ENCODE measurements at regions not wholly inside any gene's neighbourhood (a gene's known extent, or its start where the extent isn't known, plus 50 kb on each side); places are given as distances from the start of the nearest gene placed in this dataset.

GRCh38 chr2:10514273-10514672, 66.1 kb upstream of the ODC1 start:
- no peak for DNase-seq (ENCODE audit: low read depth in 1 of 2, low spot score in 1 of 2)
- TF ChIP-seq, protein P1, sequence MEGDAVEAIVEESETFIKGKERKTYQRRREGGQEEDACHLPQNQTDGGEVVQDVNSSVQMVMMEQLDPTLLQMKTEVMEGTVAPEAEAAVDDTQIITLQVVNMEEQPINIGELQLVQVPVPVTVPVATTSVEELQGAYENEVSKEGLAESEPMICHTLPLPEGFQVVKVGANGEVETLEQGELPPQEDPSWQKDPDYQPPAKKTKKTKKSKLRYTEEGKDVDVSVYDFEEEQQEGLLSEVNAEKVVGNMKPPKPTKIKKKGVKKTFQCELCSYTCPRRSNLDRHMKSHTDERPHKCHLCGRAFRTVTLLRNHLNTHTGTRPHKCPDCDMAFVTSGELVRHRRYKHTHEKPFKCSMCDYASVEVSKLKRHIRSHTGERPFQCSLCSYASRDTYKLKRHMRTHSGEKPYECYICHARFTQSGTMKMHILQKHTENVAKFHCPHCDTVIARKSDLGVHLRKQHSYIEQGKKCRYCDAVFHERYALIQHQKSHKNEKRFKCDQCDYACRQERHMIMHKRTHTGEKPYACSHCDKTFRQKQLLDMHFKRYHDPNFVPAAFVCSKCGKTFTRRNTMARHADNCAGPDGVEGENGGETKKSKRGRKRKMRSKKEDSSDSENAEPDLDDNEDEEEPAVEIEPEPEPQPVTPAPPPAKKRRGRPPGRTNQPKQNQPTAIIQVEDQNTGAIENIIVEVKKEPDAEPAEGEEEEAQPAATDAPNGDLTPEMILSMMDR (IDR thresholded peaks at IDR 0.05; ENCODE audit: insufficient read depth, low read length) = no peak
- TF ChIP-seq POLR2AphosphoS5 (IDR thresholded peaks at IDR 0.05; ENCODE audit: low read depth) = no peak
- TF ChIP-seq GABPA (IDR thresholded peaks at IDR 0.05; ENCODE audit: low read depth) = no peak
- TF ChIP-seq, protein P2, sequence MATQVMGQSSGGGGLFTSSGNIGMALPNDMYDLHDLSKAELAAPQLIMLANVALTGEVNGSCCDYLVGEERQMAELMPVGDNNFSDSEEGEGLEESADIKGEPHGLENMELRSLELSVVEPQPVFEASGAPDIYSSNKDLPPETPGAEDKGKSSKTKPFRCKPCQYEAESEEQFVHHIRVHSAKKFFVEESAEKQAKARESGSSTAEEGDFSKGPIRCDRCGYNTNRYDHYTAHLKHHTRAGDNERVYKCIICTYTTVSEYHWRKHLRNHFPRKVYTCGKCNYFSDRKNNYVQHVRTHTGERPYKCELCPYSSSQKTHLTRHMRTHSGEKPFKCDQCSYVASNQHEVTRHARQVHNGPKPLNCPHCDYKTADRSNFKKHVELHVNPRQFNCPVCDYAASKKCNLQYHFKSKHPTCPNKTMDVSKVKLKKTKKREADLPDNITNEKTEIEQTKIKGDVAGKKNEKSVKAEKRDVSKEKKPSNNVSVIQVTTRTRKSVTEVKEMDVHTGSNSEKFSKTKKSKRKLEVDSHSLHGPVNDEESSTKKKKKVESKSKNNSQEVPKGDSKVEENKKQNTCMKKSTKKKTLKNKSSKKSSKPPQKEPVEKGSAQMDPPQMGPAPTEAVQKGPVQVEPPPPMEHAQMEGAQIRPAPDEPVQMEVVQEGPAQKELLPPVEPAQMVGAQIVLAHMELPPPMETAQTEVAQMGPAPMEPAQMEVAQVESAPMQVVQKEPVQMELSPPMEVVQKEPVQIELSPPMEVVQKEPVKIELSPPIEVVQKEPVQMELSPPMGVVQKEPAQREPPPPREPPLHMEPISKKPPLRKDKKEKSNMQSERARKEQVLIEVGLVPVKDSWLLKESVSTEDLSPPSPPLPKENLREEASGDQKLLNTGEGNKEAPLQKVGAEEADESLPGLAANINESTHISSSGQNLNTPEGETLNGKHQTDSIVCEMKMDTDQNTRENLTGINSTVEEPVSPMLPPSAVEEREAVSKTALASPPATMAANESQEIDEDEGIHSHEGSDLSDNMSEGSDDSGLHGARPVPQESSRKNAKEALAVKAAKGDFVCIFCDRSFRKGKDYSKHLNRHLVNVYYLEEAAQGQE (IDR thresholded peaks at IDR 0.05; ENCODE audit: insufficient replicate concordance, low read depth) = no peak
- TF ChIP-seq SPI1 (IDR thresholded peaks at IDR 0.05; ENCODE audit: borderline replicate concordance, low read depth) = no peak
- H3K27me3 ChIP-seq (ENCODE audit: insufficient read depth, poor library complexity, severe bottlenecking) = no peaks in the 10 kb centered on the region
- H3K4me3 ChIP-seq (replicated peaks; ENCODE audit: insufficient read depth, low read length) = no peak overlapping the region
- H3K27ac ChIP-seq (replicated peaks) = no peak overlapping the region

GRCh38 chr2:10513201-10513600, 65.1 kb upstream of the ODC1 start:
- H3K27me3 ChIP-seq (ENCODE audit: insufficient read depth, poor library complexity, severe bottlenecking) = peaks cover 3% of the 10 kb centered on the region
- no peak overlapping the region for H3K4me3 ChIP-seq (replicated peaks; ENCODE audit: insufficient read depth, low read length)
- no peak overlapping the region for H3K27ac ChIP-seq (replicated peaks)
- DNase-seq (ENCODE audit: low read depth in 1 of 2, low spot score in 1 of 2) = no peak
- TF ChIP-seq, protein P2 (IDR thresholded peaks at IDR 0.05; ENCODE audit: insufficient replicate concordance, low read depth) = no peak
- TF ChIP-seq GABPA (IDR thresholded peaks at IDR 0.05; ENCODE audit: low read depth) = no peak
- TF ChIP-seq, protein P1 (IDR thresholded peaks at IDR 0.05; ENCODE audit: insufficient read depth, low read length) = no peak
- no peak for TF ChIP-seq POLR2AphosphoS5 (IDR thresholded peaks at IDR 0.05; ENCODE audit: low read depth)
- TF ChIP-seq SPI1 (IDR thresholded peaks at IDR 0.05; ENCODE audit: borderline replicate concordance, low read depth) = no peak

DNA sequence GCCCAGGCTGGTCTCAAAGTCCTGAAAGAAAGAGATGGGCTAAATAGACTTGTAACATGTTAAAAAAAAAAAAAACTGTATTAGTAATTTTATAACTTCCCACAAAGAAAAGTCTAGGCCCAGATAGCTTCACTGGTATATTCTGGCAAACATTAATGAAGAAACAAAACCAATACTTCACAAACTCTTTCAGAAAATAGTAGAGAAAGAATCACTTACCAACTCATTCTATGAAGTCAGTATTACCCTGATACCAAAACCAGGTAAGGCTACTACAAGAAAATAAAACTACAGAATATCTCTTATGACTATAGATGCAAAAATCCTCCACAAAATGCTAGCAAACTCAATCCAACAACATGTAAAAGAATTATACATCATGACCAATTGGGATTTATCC, 59.9 kb upstream of the ODC1 start:
- Histone ChIP-seq H3K27ac (replicated peaks) (no peak overlapping the region), H3K27me3 (ENCODE audit: insufficient read depth, poor library complexity, severe bottlenecking) (peaks cover 3% of the 10 kb centered on the region), H3K4me3 (replicated peaks; ENCODE audit: insufficient read depth, low read length) (no peak overlapping the region)
- TF ChIP-seq GABPA (IDR thresholded peaks at IDR 0.05; ENCODE audit: low read depth) (no peak), POLR2AphosphoS5 (IDR thresholded peaks at IDR 0.05; ENCODE audit: low read depth) (no peak), SPI1 (IDR thresholded peaks at IDR 0.05; ENCODE audit: borderline replicate concordance, low read depth) (no peak)
- TF ChIP-seq, protein P2 (IDR thresholded peaks at IDR 0.05; ENCODE audit: insufficient replicate concordance, low read depth) = no peak
- TF ChIP-seq, protein P1 (IDR thresholded peaks at IDR 0.05; ENCODE audit: insufficient read depth, low read length) = no peak
- no peak for DNase-seq (ENCODE audit: low read depth in 1 of 2, low spot score in 1 of 2)

Measured in HL-60 (cell line).